SH-SY5Y (cell line): ENCODE measurements at regions not wholly inside any gene's neighbourhood (a gene's known extent, or its start where the extent isn't known, plus 50 kb on each side); places are given as distances from the start of the nearest gene placed in this dataset.

Experiments used
- GATA2 ChIP-seq: IDR thresholded peaks from 2 replicates; pipeline ENCODE4 v1.6.1; 2011; ENCODE audit warnings: mild to moderate bottlenecking, low read depth, low read length
- GATA3 ChIP-seq: IDR thresholded peaks from 2 replicates; pipeline ENCODE4 v1.6.1; 2011; ENCODE audit warnings: low read depth, mild to moderate bottlenecking, low read length, moderate library complexity

DNA sequence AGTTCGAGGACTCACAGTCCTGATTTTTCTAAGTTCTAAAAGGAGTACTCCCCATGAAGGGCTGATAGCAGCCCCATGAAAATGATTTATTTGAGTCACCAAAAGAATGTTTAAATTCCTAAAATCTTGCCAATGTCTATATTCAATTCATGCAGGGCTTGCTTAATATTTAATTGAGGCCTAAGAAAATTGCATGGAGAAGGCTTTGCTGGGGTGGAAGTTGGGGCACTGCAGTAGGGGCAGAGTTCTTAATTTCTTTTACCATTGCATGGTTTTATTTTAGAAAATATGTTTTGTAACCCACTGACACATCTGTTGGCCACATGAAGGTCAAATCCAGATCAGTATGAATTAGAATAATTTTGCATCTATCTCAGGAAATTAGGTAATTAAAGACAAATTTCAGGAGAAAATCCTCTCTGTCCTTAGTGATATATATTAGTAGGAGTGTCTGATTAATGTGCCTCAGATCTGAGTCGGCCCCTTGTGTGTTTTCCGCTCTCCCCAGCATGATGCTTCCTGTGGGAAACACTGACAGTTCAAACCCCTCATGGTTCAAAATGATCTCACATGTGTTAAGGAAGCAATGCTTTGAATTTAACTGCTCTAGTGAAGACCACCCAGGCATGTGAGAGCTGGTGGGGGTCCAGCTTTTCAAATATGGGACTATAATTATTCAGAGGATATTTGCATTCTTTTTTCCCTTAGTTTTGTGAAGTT lies 54.0 kb upstream of the EGFL6 start:
- no peak for TF ChIP-seq GATA3
- TF ChIP-seq GATA2 = no peak
